Keratinocyte (primary cell): ENCODE measurements at regions not wholly inside any gene's neighbourhood (a gene's known extent, or its start where the extent isn't known, plus 50 kb on each side); places are given as distances from the start of the nearest gene placed in this dataset.

ENCODE experiments used
- CTCF ChIP-seq, 3 experiments: IDR thresholded peaks in 1 of 3; conservative IDR thresholded peaks in 1 of 3; optimal IDR thresholded peaks in 1 of 3; 2 replicates in 2 of 3; 3 replicates in 1 of 3; pipeline versions ENCODE3 to v1.5.1; 2011; ENCODE audit warnings: low read length in 3 of 3, mild to moderate bottlenecking in 3 of 3, moderate library complexity in 2 of 3, control low read depth in 1 of 3, inconsistent platforms in 1 of 3; ENCODE audit not compliant: insufficient read depth in 2 of 3; ENCODE audit errors: extremely low read depth in 1 of 3
- EZH2 ChIP-seq: IDR thresholded peaks from one replicate; pipeline ENCODE4 v1.6.1; 2012; ENCODE audit warnings: inconsistent platforms, mild to moderate bottlenecking, low read length, moderate library complexity

GRCh38 chr1:218217040-218217439 lies 68.1 kb upstream of the RRP15 start:
- TF ChIP-seq CTCF (optimal IDR thresholded peaks at IDR 0.05 in 1 of 3, IDR thresholded peaks at IDR 0.05 in 1 of 3, conservative IDR thresholded peaks at IDR 0.05 in 1 of 3; ENCODE audit: extremely low read depth in 1 of 3, insufficient read depth in 2 of 3, low read length in 3 of 3) (no peak), EZH2 (no peak)
